Breast epithelium (tissue), 3 donors: ENCODE measurements at regions not wholly inside any gene's neighbourhood (a gene's known extent, or its start where the extent isn't known, plus 50 kb on each side); places are given as distances from the start of the nearest gene placed in this dataset.

Experiments
- POLR2A ChIP-seq: fragments of 450-650 bp; IDR thresholded peaks from one replicate; pipeline ENCODE4 v1.6.1; 2016; ENCODE audit warnings: antibody characterized with exemption, mild to moderate bottlenecking, moderate library complexity
- POLR2AphosphoS5 ChIP-seq, 3 donors: sonication (generic); formaldehyde crosslinking; IDR thresholded peaks; one replicate each; pipeline ENCODE4 v1.6.1; 2017; ENCODE audit warnings: antibody characterized with exemption in 3 of 3
- TF ChIP-seq, protein P1 (sequence below), 3 donors: fragments of 450-650 bp; IDR thresholded peaks; one replicate each; pipeline ENCODE4 v1.5.1; 2016 to 2017; ENCODE audit warnings: antibody characterized with exemption in 3 of 3, mild to moderate bottlenecking in 3 of 3, moderate library complexity in 3 of 3

DNA sequence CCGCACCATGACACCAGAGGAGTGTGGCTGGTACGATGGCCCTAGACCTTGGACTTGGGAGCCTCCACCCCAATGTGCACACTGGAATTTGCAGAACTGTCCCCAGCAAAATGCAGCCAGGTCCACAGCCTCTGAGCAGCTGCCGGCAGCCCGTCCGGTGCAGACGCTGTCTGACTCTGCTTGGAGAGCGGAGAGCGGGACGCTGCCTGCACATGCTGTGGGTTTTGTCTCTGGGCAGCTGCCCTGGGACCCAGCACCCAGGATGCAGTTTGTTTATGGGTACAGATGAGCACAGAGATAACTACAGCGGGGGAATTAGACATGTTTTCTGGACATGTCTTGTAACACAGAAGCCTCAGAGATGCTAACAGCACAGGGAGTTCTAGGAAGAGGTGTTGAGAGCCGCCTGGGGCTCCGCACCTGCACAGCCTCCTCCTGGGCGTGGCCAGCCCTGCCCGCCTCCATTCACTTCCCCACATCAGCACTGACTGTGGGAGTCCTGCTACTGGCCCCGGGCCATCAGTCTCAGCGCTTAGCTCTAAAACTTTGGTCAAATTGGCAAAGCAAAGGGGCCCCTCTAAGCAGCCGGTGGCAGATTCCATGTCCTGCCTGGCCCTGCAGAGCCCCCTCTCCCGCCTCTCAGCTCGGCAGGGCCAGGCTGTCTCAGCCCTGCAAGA, 159.6 kb downstream of the IRX2 start:
- TF ChIP-seq POLR2A (no peak), POLR2AphosphoS5 (IDR thresholded peaks at IDR 0.05) (no peak)
- TF ChIP-seq, protein P1, sequence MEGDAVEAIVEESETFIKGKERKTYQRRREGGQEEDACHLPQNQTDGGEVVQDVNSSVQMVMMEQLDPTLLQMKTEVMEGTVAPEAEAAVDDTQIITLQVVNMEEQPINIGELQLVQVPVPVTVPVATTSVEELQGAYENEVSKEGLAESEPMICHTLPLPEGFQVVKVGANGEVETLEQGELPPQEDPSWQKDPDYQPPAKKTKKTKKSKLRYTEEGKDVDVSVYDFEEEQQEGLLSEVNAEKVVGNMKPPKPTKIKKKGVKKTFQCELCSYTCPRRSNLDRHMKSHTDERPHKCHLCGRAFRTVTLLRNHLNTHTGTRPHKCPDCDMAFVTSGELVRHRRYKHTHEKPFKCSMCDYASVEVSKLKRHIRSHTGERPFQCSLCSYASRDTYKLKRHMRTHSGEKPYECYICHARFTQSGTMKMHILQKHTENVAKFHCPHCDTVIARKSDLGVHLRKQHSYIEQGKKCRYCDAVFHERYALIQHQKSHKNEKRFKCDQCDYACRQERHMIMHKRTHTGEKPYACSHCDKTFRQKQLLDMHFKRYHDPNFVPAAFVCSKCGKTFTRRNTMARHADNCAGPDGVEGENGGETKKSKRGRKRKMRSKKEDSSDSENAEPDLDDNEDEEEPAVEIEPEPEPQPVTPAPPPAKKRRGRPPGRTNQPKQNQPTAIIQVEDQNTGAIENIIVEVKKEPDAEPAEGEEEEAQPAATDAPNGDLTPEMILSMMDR (IDR thresholded peaks at IDR 0.05): no peak
